ENCODE measurements at regions not wholly inside any gene's neighbourhood (a gene's known extent, or its start where the extent isn't known, plus 50 kb on each side); places are given as distances from the start of the nearest gene placed in this dataset.

DNA sequence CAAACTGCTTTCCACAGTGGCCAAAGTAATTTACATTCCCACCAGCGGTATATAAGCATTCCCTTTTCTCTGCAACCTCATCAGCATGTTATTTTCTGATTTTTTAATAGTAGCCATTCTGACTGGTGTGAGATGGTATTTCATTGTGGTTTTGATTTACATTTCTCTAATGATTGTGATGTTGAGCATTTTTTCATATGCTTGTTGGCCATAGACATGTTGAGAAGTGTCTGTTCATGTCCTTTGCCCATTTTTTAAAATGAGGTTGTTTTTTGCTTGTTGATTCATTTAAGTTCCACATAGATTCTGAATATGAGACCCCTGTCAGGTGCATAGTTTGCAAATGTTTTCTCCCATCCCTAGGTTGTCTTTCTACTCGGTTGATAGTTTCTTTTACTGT lies 254.5 kb upstream of the MPDZ start (continued):
- TF ChIP-seq, protein P1, sequence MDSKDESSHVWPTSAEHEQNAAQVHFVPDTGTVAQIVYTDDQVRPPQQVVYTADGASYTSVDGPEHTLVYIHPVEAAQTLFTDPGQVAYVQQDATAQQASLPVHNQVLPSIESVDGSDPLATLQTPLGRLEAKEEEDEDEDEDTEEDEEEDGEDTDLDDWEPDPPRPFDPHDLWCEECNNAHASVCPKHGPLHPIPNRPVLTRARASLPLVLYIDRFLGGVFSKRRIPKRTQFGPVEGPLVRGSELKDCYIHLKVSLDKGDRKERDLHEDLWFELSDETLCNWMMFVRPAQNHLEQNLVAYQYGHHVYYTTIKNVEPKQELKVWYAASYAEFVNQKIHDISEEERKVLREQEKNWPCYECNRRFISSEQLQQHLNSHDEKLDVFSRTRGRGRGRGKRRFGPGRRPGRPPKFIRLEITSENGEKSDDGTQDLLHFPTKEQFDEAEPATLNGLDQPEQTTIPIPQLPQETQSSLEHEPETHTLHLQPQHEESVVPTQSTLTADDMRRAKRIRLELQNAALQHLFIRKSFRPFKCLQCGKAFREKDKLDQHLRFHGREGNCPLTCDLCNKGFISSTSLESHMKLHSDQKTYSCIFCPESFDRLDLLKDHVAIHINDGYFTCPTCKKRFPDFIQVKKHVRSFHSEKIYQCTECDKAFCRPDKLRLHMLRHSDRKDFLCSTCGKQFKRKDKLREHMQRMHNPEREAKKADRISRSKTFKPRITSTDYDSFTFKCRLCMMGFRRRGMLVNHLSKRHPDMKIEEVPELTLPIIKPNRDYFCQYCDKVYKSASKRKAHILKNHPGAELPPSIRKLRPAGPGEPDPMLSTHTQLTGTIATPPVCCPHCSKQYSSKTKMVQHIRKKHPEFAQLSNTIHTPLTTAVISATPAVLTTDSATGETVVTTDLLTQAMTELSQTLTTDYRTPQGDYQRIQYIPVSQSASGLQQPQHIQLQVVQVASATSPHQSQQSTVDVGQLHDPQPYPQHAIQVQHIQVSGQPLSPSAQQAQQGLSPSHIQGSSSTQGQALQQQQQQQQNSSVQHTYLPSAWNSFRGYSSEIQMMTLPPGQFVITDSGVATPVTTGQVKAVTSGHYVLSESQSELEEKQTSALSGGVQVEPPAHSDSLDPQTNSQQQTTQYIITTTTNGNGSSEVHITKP (IDR thresholded peaks at IDR 0.05; ENCODE audit: partially characterized antibody), result no peak
- TF ChIP-seq SRSF7 (optimal IDR thresholded peaks at IDR 0.05; ENCODE audit: low read depth, low read length), result no peak
- no peak for TF ChIP-seq NCOA6 (IDR thresholded peaks at IDR 0.05)
- no peak for TF ChIP-seq CCNT2 (IDR thresholded peaks at IDR 0.05; ENCODE audit: borderline replicate concordance, extremely low read depth, insufficient read length, low read depth, low read length)
- TF ChIP-seq, protein P2, sequence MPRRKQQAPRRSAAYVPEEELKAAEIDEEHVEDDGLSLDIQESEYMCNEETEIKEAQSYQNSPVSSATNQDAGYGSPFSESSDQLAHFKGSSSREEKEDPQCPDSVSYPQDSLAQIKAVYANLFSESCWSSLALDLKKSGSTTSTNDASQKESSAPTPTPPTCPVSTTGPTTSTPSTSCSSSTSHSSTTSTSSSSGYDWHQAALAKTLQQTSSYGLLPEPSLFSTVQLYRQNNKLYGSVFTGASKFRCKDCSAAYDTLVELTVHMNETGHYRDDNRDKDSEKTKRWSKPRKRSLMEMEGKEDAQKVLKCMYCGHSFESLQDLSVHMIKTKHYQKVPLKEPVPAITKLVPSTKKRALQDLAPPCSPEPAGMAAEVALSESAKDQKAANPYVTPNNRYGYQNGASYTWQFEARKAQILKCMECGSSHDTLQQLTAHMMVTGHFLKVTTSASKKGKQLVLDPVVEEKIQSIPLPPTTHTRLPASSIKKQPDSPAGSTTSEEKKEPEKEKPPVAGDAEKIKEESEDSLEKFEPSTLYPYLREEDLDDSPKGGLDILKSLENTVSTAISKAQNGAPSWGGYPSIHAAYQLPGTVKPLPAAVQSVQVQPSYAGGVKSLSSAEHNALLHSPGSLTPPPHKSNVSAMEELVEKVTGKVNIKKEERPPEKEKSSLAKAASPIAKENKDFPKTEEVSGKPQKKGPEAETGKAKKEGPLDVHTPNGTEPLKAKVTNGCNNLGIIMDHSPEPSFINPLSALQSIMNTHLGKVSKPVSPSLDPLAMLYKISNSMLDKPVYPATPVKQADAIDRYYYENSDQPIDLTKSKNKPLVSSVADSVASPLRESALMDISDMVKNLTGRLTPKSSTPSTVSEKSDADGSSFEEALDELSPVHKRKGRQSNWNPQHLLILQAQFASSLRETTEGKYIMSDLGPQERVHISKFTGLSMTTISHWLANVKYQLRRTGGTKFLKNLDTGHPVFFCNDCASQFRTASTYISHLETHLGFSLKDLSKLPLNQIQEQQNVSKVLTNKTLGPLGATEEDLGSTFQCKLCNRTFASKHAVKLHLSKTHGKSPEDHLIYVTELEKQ (CRISPR knock-in tag; IDR thresholded peaks at IDR 0.05), result no peak
- TF ChIP-seq, protein P3, sequence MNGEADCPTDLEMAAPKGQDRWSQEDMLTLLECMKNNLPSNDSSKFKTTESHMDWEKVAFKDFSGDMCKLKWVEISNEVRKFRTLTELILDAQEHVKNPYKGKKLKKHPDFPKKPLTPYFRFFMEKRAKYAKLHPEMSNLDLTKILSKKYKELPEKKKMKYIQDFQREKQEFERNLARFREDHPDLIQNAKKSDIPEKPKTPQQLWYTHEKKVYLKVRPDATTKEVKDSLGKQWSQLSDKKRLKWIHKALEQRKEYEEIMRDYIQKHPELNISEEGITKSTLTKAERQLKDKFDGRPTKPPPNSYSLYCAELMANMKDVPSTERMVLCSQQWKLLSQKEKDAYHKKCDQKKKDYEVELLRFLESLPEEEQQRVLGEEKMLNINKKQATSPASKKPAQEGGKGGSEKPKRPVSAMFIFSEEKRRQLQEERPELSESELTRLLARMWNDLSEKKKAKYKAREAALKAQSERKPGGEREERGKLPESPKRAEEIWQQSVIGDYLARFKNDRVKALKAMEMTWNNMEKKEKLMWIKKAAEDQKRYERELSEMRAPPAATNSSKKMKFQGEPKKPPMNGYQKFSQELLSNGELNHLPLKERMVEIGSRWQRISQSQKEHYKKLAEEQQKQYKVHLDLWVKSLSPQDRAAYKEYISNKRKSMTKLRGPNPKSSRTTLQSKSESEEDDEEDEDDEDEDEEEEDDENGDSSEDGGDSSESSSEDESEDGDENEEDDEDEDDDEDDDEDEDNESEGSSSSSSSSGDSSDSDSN (IDR thresholded peaks at IDR 0.05; ENCODE audit: borderline replicate concordance in 1 of 2, low read depth in 2 of 2, low read length in 2 of 2), result no peak
- TF ChIP-seq, protein P4, sequence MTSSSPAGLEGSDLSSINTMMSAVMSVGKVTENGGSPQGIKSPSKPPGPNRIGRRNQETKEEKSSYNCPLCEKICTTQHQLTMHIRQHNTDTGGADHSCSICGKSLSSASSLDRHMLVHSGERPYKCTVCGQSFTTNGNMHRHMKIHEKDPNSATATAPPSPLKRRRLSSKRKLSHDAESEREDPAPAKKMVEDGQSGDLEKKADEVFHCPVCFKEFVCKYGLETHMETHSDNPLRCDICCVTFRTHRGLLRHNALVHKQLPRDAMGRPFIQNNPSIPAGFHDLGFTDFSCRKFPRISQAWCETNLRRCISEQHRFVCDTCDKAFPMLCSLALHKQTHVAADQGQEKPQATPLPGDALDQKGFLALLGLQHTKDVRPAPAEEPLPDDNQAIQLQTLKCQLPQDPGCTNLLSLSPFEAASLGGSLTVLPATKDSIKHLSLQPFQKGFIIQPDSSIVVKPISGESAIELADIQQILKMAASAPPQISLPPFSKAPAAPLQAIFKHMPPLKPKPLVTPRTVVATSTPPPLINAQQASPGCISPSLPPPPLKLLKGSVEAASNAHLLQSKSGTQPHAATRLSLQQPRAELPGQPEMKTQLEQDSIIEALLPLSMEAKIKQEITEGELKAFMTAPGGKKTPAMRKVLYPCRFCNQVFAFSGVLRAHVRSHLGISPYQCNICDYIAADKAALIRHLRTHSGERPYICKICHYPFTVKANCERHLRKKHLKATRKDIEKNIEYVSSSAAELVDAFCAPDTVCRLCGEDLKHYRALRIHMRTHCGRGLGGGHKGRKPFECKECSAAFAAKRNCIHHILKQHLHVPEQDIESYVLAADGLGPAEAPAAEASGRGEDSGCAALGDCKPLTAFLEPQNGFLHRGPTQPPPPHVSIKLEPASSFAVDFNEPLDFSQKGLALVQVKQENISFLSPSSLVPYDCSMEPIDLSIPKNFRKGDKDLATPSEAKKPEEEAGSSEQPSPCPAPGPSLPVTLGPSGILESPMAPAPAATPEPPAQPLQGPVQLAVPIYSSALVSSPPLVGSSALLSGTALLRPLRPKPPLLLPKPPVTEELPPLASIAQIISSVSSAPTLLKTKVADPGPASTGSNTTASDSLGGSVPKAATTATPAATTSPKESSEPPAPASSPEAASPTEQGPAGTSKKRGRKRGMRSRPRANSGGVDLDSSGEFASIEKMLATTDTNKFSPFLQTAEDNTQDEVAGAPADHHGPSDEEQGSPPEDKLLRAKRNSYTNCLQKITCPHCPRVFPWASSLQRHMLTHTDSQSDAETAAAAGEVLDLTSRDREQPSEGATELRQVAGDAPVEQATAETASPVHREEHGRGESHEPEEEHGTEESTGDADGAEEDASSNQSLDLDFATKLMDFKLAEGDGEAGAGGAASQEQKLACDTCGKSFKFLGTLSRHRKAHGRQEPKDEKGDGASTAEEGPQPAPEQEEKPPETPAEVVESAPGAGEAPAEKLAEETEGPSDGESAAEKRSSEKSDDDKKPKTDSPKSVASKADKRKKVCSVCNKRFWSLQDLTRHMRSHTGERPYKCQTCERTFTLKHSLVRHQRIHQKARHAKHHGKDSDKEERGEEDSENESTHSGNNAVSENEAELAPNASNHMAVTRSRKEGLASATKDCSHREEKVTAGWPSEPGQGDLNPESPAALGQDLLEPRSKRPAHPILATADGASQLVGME (CRISPR knock-in tag; IDR thresholded peaks at IDR 0.05), result no peak

All from K562 (cell line).